K562 (cell line): ENCODE measurements at regions not wholly inside any gene's neighbourhood (a gene's known extent, or its start where the extent isn't known, plus 50 kb on each side); places are given as distances from the start of the nearest gene placed in this dataset.

Experiments
- ATAC-seq: fragments of 200-7000 bp; cut with Tn5 transposase; 3 replicates; pipeline ENCODE4 v1.9.1; 2020; ENCODE audit warnings: moderate library complexity
- BruUV-seq: library from RNA; stranded (reverse); fragments of 400-500 nt; replicated peaks from 2 replicates; lab custom pipeline; 2021; lab: Mats Ljungman, UMichigan
- CTCF ChIA-PET: fragments of 300-600 bp; formaldehyde crosslinking; extraction: SDS; loops from one replicate; lab custom pipeline; 2021; ENCODE audit warnings: low intra/inter-chr PET ratio; lab: Yijun Ruan, JAX
- POLR2A ChIA-PET: fragments of 300-600, 350-650 bp; sonication (Branson Sonifier 250); formaldehyde crosslinking; extraction: SDS; loops from one replicate; lab custom pipeline; 2021; ENCODE audit warnings: antibody characterized with exemption, inconsistent platforms; lab: Yijun Ruan, JAX
- DNase-seq, 4 experiments: peaks; one replicate each; pipeline versions ENCODE4 v3.0.0 to v3.0.0-alpha.2; 2011 to 2018; ENCODE audit warnings: low spot score in 3 of 4, mixed read lengths in 3 of 4; ENCODE audit errors: extremely low read depth in 1 of 4
- FAIRE-seq: peaks from 2 replicates; lab custom pipeline; 2011; peaks lifted over from hg19 to GRCh38; lab: Jason Lieb, UNC
- H2AFZ ChIP-seq: 2 replicates; pipeline ENCODE4 v1.6.0; 2011; ENCODE audit warnings: low read depth, low read length, control low read depth, inconsistent platforms
- H3K27ac ChIP-seq: fragments of 200-600 bp; 3 replicates; pipeline ENCODE4 v1.8.0; 2011; ENCODE audit warnings: low read depth, mild to moderate bottlenecking, control low read depth, inconsistent platforms, low read length, moderate library complexity, mixed read lengths; ENCODE audit errors: extremely low read depth
- H3K27me3 ChIP-seq, 2 experiments: fragments of 300-600 bp in 1 of 2; 2 replicates in 1 of 2; 3 replicates in 1 of 2; pipeline versions ENCODE4 v1.6.0 to v1.8.0; 2011; ENCODE audit warnings: inconsistent platforms in 2 of 2, low read length in 2 of 2, mild to moderate bottlenecking in 1 of 2, mixed read lengths in 1 of 2, moderate library complexity in 1 of 2; ENCODE audit not compliant: control insufficient read depth in 2 of 2, insufficient read depth in 2 of 2
- H3K36me3 ChIP-seq: fragments of 300-600 bp; 3 replicates; pipeline ENCODE4 v1.8.0; 2011; ENCODE audit warnings: mild to moderate bottlenecking, low read length, inconsistent platforms; ENCODE audit not compliant: control insufficient read depth, insufficient read depth
- H3K4me1 ChIP-seq, 2 experiments: fragments of 200-600 bp in 1 of 2; replicated peaks in 1 of 2; 2 replicates in 1 of 2; 3 replicates in 1 of 2; pipeline versions ENCODE4 v1.5.1 to v1.8.0; 2011; ENCODE audit warnings: inconsistent platforms in 2 of 2, low read length in 2 of 2, mild to moderate bottlenecking in 1 of 2, mixed read lengths in 1 of 2, moderate library complexity in 1 of 2; ENCODE audit not compliant: control insufficient read depth in 2 of 2, insufficient read depth in 2 of 2
- H3K4me2 ChIP-seq: 2 replicates; pipeline ENCODE4 v1.6.1; 2011; ENCODE audit warnings: low read length, control low read depth, inconsistent platforms, mixed read lengths; ENCODE audit not compliant: insufficient read depth
- H3K4me3 ChIP-seq: fragments of 200-600 bp; sonication (generic), shearing (Covaris generic); 2 replicates; pipeline ENCODE4 v1.5.1; 2016; ENCODE audit warnings: control low read depth, inconsistent platforms
- H3K79me2 ChIP-seq: fragments of 200-600 bp; 3 replicates; pipeline ENCODE4 v1.8.0; 2011; ENCODE audit warnings: low read length, inconsistent platforms; ENCODE audit not compliant: control insufficient read depth, insufficient read depth
- H3K9ac ChIP-seq, 2 experiments: 2 replicates each; pipeline versions ENCODE4 v1.6.0 to v1.6.1; 2011; ENCODE audit warnings: low read depth in 2 of 2, low read length in 2 of 2, control low read depth in 1 of 2, inconsistent platforms in 1 of 2, mild to moderate bottlenecking in 1 of 2, mixed read lengths in 1 of 2; ENCODE audit not compliant: insufficient read depth in 1 of 2
- H3K9me1 ChIP-seq: one replicate; pipeline ENCODE4 v1.6.0; 2011; ENCODE audit warnings: inconsistent platforms, mild to moderate bottlenecking, low read length, moderate library complexity; ENCODE audit not compliant: control insufficient read depth, insufficient read depth
- H3K9me3 ChIP-seq: replicated peaks from 2 replicates; pipeline ENCODE4 v1.5.1; 2011; ENCODE audit warnings: low read depth, low read length, inconsistent platforms; ENCODE audit not compliant: control insufficient read depth, insufficient read depth
- H4K20me1 ChIP-seq: replicated peaks from 2 replicates; pipeline ENCODE4 v1.6.1; 2011; ENCODE audit warnings: low read length, inconsistent platforms, mixed read lengths; ENCODE audit not compliant: control insufficient read depth, insufficient read depth
- ATF1 ChIP-seq, 2 experiments: fragments of 450-650 bp in 1 of 2; IDR thresholded peaks; 2 replicates each; pipeline ENCODE4 v1.6.1; 2016; ENCODE audit warnings: missing compliant biosample characterization in 1 of 2, missing genetic modification characterization in 1 of 2
- HNRNPLL ChIP-seq: fragments of 200-400 bp; formaldehyde crosslinking; IDR thresholded peaks from 2 replicates; pipeline ENCODE4 v1.6.1; 2017; ENCODE audit warnings: low read length, low read depth, mild to moderate bottlenecking; ENCODE audit not compliant: poor library complexity, severe bottlenecking
- PRDM10 ChIP-seq: fragments of 450-650 bp; IDR thresholded peaks from 2 replicates; pipeline ENCODE4 v1.6.1; 2018; ENCODE audit not compliant: partially characterized antibody
- TAF9B ChIP-seq: fragments of 450-650 bp; IDR thresholded peaks from 2 replicates; pipeline ENCODE4 v1.6.1; 2018; ENCODE audit warnings: mild to moderate bottlenecking; ENCODE audit not compliant: partially characterized antibody
- TOE1 ChIP-seq, 2 experiments: fragments of 450-650 bp in 1 of 2; sonication (generic) in 1 of 2; formaldehyde crosslinking in 1 of 2; IDR thresholded peaks; 2 replicates each; pipeline versions ENCODE4 v1.7.1 to v1.8.0; 2016 to 2022; ENCODE audit warnings: borderline replicate concordance in 2 of 2, mild to moderate bottlenecking in 2 of 2, antibody characterized with exemption in 1 of 2, inconsistent platforms in 1 of 2, low read depth in 1 of 2, missing genetic modification reagents in 1 of 2, moderate library complexity in 1 of 2
- ZNF217 ChIP-seq: sonication (generic); formaldehyde crosslinking; IDR thresholded peaks from 2 replicates; pipeline ENCODE4 v1.8.0; 2022; ENCODE audit warnings: mild to moderate bottlenecking, missing genetic modification reagents
- WGBS: fragments of 100-300 bp; shearing (Covaris generic); methylation state at CpG from one replicate; pipeline ENCODE4 v1.1.6; 2016; ENCODE audit warnings: low coverage, mixed read lengths; ENCODE audit not compliant: insufficient coverage; ENCODE audit errors: missing lambda C conversion rate; 5-methylcytosine and 5-hydroxymethylcytosine counted together
- in situ Hi-C: fragments of 300-500 bp; cut with MboI; formaldehyde crosslinking; loops from 4 replicates; pipeline ENCODE4 v1.15.0; 2018; ENCODE audit warnings: inconsistent platforms, mixed read lengths
- intact Hi-C: fragments of 100-400 bp; cut with micrococcal nuclease; formaldehyde crosslinking; loops from 2 replicates; pipeline ENCODE4 v1.14.2; 2022

GRCh38 chr6:63510849-63511248 lies 61.4 kb upstream of the LOC128125822 start:
- Histone ChIP-seq H3K9me1 (no peaks in the 10 kb centered on the region), H4K20me1 (no peaks in the 10 kb centered on the region), H3K79me2 (no peaks in the 10 kb centered on the region), H3K9ac (no peak overlapping the region), H3K9me3 (no peaks in the 10 kb centered on the region), H3K36me3 (no peaks in the 10 kb centered on the region), H3K4me2 (no peak overlapping the region), H2AFZ (no peak overlapping the region), H3K4me1 (no peaks in the 10 kb centered on the region), H3K27me3 (no peaks in the 10 kb centered on the region), H3K4me3 (no peak overlapping the region), H3K27ac (no peak overlapping the region)
- no peak for FAIRE-seq
- intact Hi-C loops (no loop called here), in situ Hi-C loops (no loop called here)
- ChIA-PET POLR2A (no interaction called here), CTCF (no interaction called here)
- TF ChIP-seq HNRNPLL: no peak
- no peak for TF ChIP-seq TAF9B
- TF ChIP-seq ZNF217 (CRISPR knock-in tag): no peak
- TF ChIP-seq PRDM10: no peak
- TF ChIP-seq ATF1 (CRISPR knock-in tag; IDR thresholded peaks at IDR 0.05): no peak
- no peak for TF ChIP-seq ATF1 (tag; IDR thresholded peaks at IDR 0.05)
- no peak for TF ChIP-seq TOE1 (IDR thresholded peaks at IDR 0.05; ENCODE audit: borderline replicate concordance)
- no peak for TF ChIP-seq TOE1 (CRISPR knock-in tag; IDR thresholded peaks at IDR 0.05; ENCODE audit: borderline replicate concordance, low read depth)
- 2% methylated on average over 4 of the region's 4 CpGs for WGBS
- no TSS peak for BruUV-seq
- no peak for ATAC-seq
- no peak for DNase-seq
